ENCODE measurements at regions not wholly inside any gene's neighbourhood (a gene's known extent, or its start where the extent isn't known, plus 50 kb on each side); places are given as distances from the start of the nearest gene placed in this dataset.
A peak's percentile ranks its signal among the peaks of the same experiment; 100 is the strongest.

GRCh38 chr2:238973038-238973739, 125.3 kb downstream of the TWIST2 start:
- no peak for DNase-seq (ENCODE audit: low read depth)
- H3K4me3 ChIP-seq (ENCODE audit: low read depth, low read length): no peak overlapping the region
- no peak for TF ChIP-seq CTCF (conservative IDR thresholded peaks at IDR 0.05; ENCODE audit: low read depth, low read length)

DNA sequence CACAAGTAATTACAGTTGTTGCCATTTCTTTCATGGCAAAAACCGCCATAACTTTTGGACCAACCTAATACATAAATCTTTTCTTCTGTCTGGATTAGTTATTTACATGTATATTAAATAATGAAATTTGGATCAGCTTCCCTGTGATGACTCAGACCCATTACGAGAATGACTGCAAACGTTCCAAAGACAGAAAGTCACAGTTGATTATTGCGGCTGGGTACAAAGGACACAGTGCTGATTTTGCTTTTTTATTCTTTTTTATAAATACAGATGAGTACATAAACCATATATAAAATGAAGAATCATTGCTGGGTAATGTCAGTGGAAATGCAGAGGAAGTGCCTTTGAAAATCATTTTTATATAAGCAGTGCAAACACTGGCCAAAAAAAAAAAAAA, 126.2 kb downstream of the TWIST2 start:
- TF ChIP-seq CTCF (conservative IDR thresholded peaks at IDR 0.05; ENCODE audit: low read depth, low read length): no peak
- DNase-seq (ENCODE audit: low read depth): no peak
- no peak overlapping the region for H3K4me3 ChIP-seq (ENCODE audit: low read depth, low read length)

GRCh38 chr2:238974501-238975166, 126.7 kb downstream of the TWIST2 start:
- DNase-seq (ENCODE audit: low read depth): peak; percentile 30
- peak; percentile 54 for TF ChIP-seq CTCF (conservative IDR thresholded peaks at IDR 0.05; ENCODE audit: low read depth, low read length)
- H3K4me3 ChIP-seq (ENCODE audit: low read depth, low read length): no peak overlapping the region

DNA sequence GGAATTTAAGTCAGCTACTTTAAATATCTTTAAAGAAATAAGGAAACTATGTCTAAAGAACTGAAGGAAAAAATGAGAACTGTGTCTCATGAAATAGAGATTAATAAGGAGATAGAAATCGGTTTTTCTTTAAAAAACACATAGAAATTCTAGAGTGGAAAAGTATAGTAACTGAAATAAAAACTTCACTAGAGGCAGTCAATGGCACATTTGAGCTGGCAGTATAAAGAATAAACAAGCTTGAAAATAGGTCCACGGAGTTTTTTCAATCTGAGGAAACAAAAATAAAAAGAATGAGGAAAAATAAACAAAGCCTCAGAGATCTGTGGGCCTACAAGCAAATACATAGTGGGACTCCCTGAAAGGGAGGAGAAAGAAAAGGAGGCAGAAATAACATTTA, 127.5 kb downstream of the TWIST2 start:
- no peak overlapping the region for H3K4me3 ChIP-seq (ENCODE audit: low read depth, low read length)
- no peak for DNase-seq (ENCODE audit: low read depth)
- no peak for TF ChIP-seq CTCF (conservative IDR thresholded peaks at IDR 0.05; ENCODE audit: low read depth, low read length)

DNA sequence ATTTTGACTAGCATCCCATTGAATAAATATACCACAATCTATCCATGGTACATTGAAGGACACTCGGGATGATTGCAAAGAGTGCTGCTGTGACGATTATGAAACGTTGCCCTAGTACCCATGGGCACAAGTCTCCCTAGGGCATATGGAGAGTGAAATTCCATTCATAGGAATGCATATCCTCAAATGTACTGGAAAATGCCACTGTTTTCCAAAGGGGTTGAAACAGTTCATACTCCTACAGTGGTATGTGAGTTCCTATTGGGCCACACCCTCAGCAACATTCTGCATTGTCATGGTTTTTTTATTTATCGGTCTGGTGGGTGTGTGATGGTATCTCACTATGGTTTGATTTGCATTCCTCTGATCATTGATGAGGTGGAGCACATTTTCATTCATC, 130.6 kb downstream of the TWIST2 start:
- no peak for DNase-seq (ENCODE audit: low read depth)
- H3K4me3 ChIP-seq (ENCODE audit: low read depth, low read length): no peak overlapping the region
- no peak for TF ChIP-seq CTCF (conservative IDR thresholded peaks at IDR 0.05; ENCODE audit: low read depth, low read length)

GRCh38 chr2:238979636-238980035, 131.8 kb downstream of the TWIST2 start:
- TF ChIP-seq CTCF (conservative IDR thresholded peaks at IDR 0.05; ENCODE audit: low read depth, low read length): no peak
- no peak overlapping the region for H3K4me3 ChIP-seq (ENCODE audit: low read depth, low read length)
- DNase-seq (ENCODE audit: low read depth): no peak

All from epithelial cell of proximal tubule (primary cell).